K562 (cell line): ENCODE measurements at regions not wholly inside any gene's neighbourhood (a gene's known extent, or its start where the extent isn't known, plus 50 kb on each side); places are given as distances from the start of the nearest gene placed in this dataset.

ENCODE experiments used
- ARID1B ChIP-seq: fragments of 450-650 bp; IDR thresholded peaks from 2 replicates; pipeline ENCODE4 v1.6.1; 2016; ENCODE audit warnings: antibody characterized with exemption, mild to moderate bottlenecking, inconsistent platforms
- BHLHE40 ChIP-seq: IDR thresholded peaks from 2 replicates; pipeline ENCODE4 v1.6.1; 2011; ENCODE audit warnings: low read length, improper control_type of control experiment
- CBX3 ChIP-seq, 2 experiments: IDR thresholded peaks; 1 replicate in 1 of 2; 2 replicates in 1 of 2; pipeline ENCODE4 v1.6.1; 2012; ENCODE audit warnings: inconsistent platforms in 2 of 2, low read length in 2 of 2, borderline replicate concordance in 1 of 2, control low read depth in 1 of 2
- E2F6 ChIP-seq, 2 experiments: IDR thresholded peaks; 2 replicates each; pipeline ENCODE4 v1.6.1; 2011; ENCODE audit warnings: borderline replicate concordance in 1 of 2, control low read depth in 1 of 2, low read depth in 1 of 2, low read length in 1 of 2, mild to moderate bottlenecking in 1 of 2, mixed read lengths in 1 of 2, moderate library complexity in 1 of 2; ENCODE audit not compliant: insufficient read depth in 1 of 2, insufficient read length in 1 of 2, poor library complexity in 1 of 2, severe bottlenecking in 1 of 2; ENCODE audit errors: extremely low read depth in 1 of 2
- EP300 ChIP-seq: IDR thresholded peaks from 2 replicates; pipeline ENCODE4 v1.6.1; 2012; ENCODE audit warnings: low read length, improper control_type of control experiment
- FOXA3 ChIP-seq, 2 experiments: fragments of 450-650 bp in 1 of 2; sonication (generic) in 1 of 2; formaldehyde crosslinking; IDR thresholded peaks in 1 of 2; conservative IDR thresholded peaks in 1 of 2; 2 replicates each; pipeline versions ENCODE4 v1.4.0 to v1.8.0; 2020 to 2022; ENCODE audit warnings: mild to moderate bottlenecking in 2 of 2, missing genetic modification reagents in 1 of 2
- FOXM1 ChIP-seq, 2 experiments: fragments of 450-650 bp in 1 of 2; sonication (generic) in 1 of 2; formaldehyde crosslinking in 1 of 2; IDR thresholded peaks; 2 replicates each; pipeline versions ENCODE4 v1.6.1 to v1.9.0; 2017 to 2022; ENCODE audit warnings: low read depth in 2 of 2, mild to moderate bottlenecking in 2 of 2, missing genetic modification reagents in 1 of 2, moderate library complexity in 1 of 2
- HDAC1 ChIP-seq, 2 experiments: fragments of 450-650 bp; IDR thresholded peaks; 2 replicates each; pipeline ENCODE4 v1.6.1; 2016 to 2017; ENCODE audit warnings: inconsistent platforms in 1 of 2, mild to moderate bottlenecking in 1 of 2, moderate library complexity in 1 of 2
- KDM1A ChIP-seq, 2 experiments: fragments of 450-650 bp; IDR thresholded peaks; 2 replicates each; pipeline ENCODE4 v1.6.1; 2016; ENCODE audit warnings: mild to moderate bottlenecking in 2 of 2
- MEIS2 ChIP-seq: fragments of 450-650 bp; IDR thresholded peaks from 2 replicates; pipeline ENCODE4 v1.6.1; 2014; ENCODE audit warnings: mild to moderate bottlenecking; ENCODE audit not compliant: partially characterized antibody
- NFIC ChIP-seq: fragments of 450-650 bp; IDR thresholded peaks from 2 replicates; pipeline ENCODE4 v1.6.1; 2017; ENCODE audit warnings: mild to moderate bottlenecking, inconsistent platforms
- PBX2 ChIP-seq, 2 experiments: IDR thresholded peaks in 1 of 2; conservative IDR thresholded peaks in 1 of 2; 2 replicates each; pipeline ENCODE4 v1.6.1; 2016; ENCODE audit warnings: low read depth in 2 of 2, mild to moderate bottlenecking in 1 of 2, missing compliant biosample characterization in 1 of 2, missing genetic modification characterization in 1 of 2, moderate library complexity in 1 of 2
- PPARD ChIP-seq: fragments of 250-450 bp; sonication (Bioruptor Pico); IDR thresholded peaks from 2 replicates; pipeline ENCODE4 v1.8.0; 2022; ENCODE audit warnings: inconsistent platforms, mild to moderate bottlenecking, moderate library complexity
- RBM15 ChIP-seq: fragments of 200-400 bp; formaldehyde crosslinking; IDR thresholded peaks from 2 replicates; pipeline ENCODE4 v1.6.1; 2018; ENCODE audit warnings: mild to moderate bottlenecking, low read length, moderate library complexity; ENCODE audit not compliant: insufficient read depth
- SRSF1 ChIP-seq: fragments of 200-400 bp; formaldehyde crosslinking; IDR thresholded peaks from 2 replicates; pipeline ENCODE4 v1.6.1; 2017; ENCODE audit warnings: mild to moderate bottlenecking, low read depth, low read length, moderate library complexity
- TEAD1 ChIP-seq, 2 experiments: fragments of 450-650 bp in 1 of 2; sonication (generic) in 1 of 2; formaldehyde crosslinking; IDR thresholded peaks; 2 replicates each; pipeline versions ENCODE4 v1.4.0 to v1.8.0; 2020 to 2022; ENCODE audit warnings: mild to moderate bottlenecking in 2 of 2, missing genetic modification reagents in 1 of 2
- TFAP4 ChIP-seq: sonication (generic); formaldehyde crosslinking; IDR thresholded peaks from 2 replicates; pipeline ENCODE4 v1.8.0; 2022; ENCODE audit warnings: missing genetic modification reagents, mild to moderate bottlenecking, moderate library complexity, borderline replicate concordance
- VEZF1 ChIP-seq: fragments of 200-800 bp; sonication (Bioruptor generic); IDR thresholded peaks from 2 replicates; pipeline ENCODE4 v1.6.1; 2017; ENCODE audit warnings: missing genetic modification characterization, missing compliant biosample characterization

- TF ChIP-seq TEAD1 (CRISPR knock-in tag; IDR thresholded peaks at IDR 0.05) (peak in 1 of 2 experiments; percentile 51; a peak in 1 of 4 replicates), FOXA3 (CRISPR knock-in tag; conservative IDR thresholded peaks at IDR 0.05 in 1 of 2, IDR thresholded peaks at IDR 0.05 in 1 of 2) (0 out of 4 replicates have a peak, but pooled peaks of 1 of the 2 experiments have one; percentile 21), CBX3 (IDR thresholded peaks at IDR 0.05; ENCODE audit: borderline replicate concordance in 1 of 2, low read length in 2 of 2) (0 out of 3 replicates have a peak, but pooled peaks of 1 of the 2 experiments have one; percentile 10), MEIS2 (peak; percentile 68), KDM1A (IDR thresholded peaks at IDR 0.05) (peak; percentile 59 to 79), HDAC1 (IDR thresholded peaks at IDR 0.05) (0 out of 4 replicates have a peak, but pooled peaks of 1 of the 2 experiments have one; percentile 44), VEZF1 (CRISPR knock-in tag) (peak; percentile 56; the same call in 1 of the 2 replicates), PPARD (CRISPR knock-in tag) (no peak), SRSF1 (no peak), ARID1B (peak; percentile 89), PBX2 (CRISPR knock-in tag; IDR thresholded peaks at IDR 0.05; ENCODE audit: low read depth) (no peak), PBX2 (tag; conservative IDR thresholded peaks at IDR 0.05; ENCODE audit: low read depth) (peak; percentile 44; the same call in 1 of the 2 replicates), FOXM1 (IDR thresholded peaks at IDR 0.05; ENCODE audit: low read depth) (peak; percentile 52; the same call in 1 of the 2 replicates), FOXM1 (CRISPR knock-in tag; IDR thresholded peaks at IDR 0.05; ENCODE audit: low read depth) (no peak), EP300 (peak; percentile 52; the same call in 1 of the 2 replicates), NFIC (peak; percentile 38; the same call in 1 of the 2 replicates), RBM15 (no peak), TFAP4 (CRISPR knock-in tag) (peak; percentile 32; the same call in 1 of the 2 replicates), E2F6 (IDR thresholded peaks at IDR 0.05; ENCODE audit: borderline replicate concordance in 1 of 2, extremely low read depth in 1 of 2, insufficient read depth in 1 of 2, insufficient read length in 1 of 2, low read depth in 1 of 2, low read length in 1 of 2, poor library complexity in 1 of 2, severe bottlenecking in 1 of 2) (peak; percentile 30 to 75), BHLHE40 (no peak)
Observed at GRCh38 chr16:85261657-85262557, 149.6 kb upstream of the CIBAR2 start (continued).
